ENCODE measurements at regions not wholly inside any gene's neighbourhood (a gene's known extent, or its start where the extent isn't known, plus 50 kb on each side); places are given as distances from the start of the nearest gene placed in this dataset.
"Not testable (repeated sequence)": the region's sequence is repeated elsewhere in the genome, so short reads cannot be mapped to it uniquely, and the experiment has no call there.

DNA sequence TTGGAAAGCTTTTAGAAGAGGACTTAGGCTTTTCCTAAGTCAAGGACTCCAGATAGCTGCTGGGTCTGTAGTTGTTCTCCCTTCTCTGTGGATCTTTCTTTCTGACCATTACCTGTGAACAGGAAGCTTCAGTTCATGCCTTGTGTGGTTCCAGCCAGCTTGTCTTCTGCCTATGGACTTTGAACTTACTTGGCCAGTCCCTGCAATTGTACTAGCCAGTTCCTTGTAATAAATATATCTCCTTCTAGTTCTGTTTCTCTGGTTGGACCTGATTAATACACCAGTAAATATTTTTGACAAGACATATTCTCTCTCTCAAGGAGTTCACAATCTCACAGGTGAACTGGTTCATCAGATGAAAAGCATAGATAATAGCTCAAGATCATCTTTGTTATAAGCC, 341.3 kb upstream of the DPPA4 start:
- DNase-seq = no peak

DNA sequence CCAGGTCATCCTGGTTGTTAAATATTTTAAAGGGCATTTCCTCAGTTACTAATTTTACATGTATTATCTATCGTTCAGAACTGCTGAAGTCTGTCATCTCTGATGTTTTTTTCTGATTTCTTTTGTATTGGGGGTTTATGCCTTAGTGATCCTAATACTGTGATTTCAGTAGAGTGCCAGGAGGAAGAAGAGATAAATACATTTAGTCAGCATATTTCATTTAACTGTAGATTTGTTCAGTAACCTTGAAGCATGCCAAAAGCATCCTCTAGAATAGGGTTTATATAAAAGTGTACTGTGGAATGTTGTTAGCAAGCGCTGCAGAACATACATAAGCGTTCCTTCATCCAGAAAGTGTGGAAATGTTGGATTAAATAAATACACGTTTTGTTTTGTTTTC, 342.3 kb upstream of the DPPA4 start:
- DNase-seq = no peak

DNA sequence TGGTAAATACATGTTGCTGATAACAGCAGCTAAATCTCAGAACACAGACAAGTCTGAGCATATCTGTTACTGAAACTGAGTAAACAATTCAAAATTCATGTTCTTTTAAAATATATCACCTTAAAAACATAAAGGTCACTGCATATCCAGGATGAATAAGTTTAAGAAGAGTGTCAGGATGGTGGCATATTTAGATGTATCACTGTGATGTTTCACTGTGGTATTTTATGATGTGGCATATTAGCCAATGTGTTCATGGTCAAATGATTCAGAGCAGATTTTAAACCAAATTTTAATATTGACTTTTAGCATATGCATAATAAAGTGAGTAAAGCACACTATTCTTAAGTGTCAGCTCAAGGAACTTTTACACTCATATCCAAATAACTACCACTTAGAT, 346.4 kb upstream of the DPPA4 start:
- DNase-seq = no peak

DNA sequence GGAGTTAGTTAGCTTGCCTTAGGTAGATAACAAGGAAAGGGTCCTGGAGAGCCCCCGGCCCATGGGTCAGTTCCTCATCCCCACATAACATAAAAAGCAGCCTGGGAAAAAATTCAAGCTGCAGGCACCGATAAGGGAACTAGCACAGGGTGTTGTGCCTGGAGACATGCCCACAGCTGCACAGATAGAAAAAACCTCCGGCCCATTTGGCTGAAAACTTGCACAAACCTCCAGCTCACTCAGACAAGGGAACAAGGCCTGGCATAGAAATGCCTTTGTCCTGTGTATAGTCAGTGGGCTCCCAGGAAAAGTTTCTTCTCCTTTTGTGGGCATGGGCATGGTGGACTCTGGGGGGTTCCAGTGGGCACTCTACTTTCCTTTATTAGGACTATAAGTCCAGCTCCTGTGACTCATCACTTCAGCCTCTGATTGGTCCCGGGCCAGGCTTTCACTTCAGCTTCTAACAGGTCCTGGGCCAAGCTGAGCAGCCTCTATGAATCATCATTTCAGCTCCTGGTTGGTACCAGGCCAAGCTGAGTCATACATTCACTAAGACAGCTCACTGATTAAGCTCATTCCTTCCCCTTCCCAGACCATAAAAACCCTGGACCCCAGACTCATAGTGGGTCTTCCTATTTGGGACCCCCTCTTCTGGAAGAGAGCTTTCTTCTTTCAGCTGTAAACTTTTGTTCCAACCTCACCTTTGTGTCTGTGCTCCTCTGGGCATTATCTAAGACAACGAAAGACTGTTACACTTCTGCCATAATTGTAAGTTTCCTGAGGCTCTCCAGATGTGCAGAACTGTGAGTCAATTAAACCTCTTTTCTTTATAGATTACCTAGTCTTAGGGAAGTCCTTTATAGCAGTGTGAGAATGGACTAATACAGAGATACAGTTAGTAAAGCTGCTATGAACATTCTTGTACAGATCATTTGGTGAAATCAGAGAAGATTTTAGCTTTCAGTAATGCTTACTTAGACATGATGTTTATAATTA, 348.0 kb upstream of the DPPA4 start:
- no peak for DNase-seq

DNA sequence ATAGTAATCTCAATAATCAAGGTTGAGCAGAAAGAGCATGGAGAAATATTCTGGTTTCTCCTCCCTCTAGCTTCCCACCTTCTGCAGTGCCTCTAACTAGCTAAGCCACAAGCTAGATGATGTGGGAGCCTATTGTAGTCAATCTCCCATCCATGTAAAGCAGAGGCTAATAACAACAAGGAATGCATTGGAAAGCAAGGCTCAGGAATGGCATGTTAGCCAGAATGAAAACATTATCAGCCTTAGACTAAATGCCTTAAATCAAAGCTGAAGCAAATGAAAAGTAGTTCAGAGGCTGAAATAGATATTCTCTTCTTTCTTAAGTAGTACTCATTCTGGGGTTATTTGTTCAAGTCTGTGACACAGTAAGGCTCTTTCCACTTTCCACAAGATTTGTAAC, 350.3 kb upstream of the DPPA4 start:
- no peak for DNase-seq

DNA sequence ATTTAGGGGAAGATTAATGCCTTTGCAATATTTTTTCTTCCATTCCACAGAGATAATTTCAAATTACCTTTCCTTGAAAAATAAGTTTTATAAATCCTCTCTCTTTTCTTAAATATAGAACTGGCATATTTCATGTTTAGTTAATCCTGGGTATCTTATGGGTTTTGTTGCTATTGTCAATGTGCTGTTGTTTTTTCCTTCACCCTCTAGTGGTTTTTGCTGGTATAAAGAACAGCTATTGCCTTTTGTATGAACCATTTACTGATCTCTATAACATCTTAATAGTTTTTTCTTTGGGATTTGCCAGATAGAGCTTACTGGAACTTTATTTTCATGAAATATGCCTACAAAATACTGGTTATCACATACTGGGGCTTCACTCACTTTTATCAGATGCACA, 359.6 kb upstream of the DPPA4 start:
- no peak for DNase-seq

DNA sequence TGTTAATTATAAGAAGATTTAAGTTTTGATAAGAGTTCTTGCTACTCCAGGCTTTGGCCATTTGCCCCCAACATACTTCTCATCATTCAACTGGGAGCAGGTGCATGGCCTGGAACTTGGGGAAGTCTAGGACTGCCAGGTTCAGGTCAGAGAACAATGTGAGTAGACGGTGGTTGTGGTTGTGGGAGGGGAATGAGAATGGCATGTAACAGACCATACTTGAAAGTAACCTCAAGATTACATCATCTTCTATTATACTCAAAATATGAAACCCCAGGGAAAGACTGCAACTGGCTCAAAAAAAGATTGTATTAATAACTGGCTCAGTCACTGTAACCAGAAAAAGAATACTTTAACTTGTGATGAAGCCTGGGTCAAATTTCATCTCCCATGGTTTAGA, 364.9 kb upstream of the DPPA4 start:
- no peak for DNase-seq

DNA sequence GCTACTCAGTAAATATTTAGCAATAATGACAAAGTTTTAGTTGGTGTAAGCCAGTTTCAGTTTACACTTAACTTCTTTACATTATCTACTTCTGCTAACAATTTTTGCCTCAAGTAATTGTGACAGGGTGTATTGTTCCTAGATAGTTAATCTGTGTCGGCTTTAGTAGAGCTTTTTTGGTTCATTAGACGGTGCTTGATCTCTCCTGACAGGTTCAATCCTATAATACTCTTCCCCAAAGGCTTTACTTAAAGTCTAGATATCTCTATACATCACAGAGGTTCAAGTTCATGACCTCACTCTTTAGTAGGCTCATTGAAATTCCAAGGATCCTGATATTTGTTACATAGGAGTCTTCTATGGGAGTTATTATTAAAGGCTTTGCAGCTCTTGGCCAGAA, 365.6 kb upstream of the DPPA4 start:
- DNase-seq = no peak

DNA sequence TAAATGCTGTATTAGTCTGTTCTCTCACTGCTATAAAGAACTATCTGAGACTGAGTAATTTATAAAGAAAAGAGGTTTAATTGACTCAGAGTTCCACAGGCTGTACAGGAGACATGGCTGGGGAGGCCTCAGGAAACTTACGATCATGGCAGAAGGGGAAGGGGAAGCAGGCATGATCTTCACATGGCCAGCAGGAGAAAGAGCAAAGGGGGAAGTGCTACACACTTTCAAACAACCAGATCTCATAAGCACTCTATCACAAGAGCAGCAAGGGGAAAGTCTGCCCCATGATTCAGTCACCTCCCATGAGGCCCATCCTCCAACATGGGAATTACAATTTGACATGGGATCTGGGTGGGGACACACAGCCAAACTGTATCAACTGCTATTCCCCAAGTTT, 367.8 kb upstream of the DPPA4 start:
- DNase-seq = not testable (repeated sequence)

DNA sequence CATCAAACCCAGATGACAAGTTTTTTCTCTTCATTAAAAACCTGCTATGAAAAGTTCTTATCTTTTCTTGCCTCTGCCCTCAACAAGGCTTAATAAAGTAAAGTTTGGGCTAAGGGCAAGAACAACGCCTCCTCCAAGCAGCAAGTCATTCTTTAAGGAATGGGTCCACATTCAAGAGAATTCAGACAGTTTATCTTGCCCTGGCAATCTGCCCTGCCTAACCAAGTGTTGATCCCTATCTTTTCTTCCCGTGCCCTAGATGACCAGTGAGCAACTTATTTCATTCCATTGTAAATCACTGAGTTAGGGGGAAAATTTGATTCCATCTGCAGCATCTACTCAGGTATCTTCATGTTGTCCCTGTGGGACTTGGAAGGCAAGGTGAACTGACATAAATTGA, 370.3 kb upstream of the DPPA4 start:
- no peak for DNase-seq

DNA sequence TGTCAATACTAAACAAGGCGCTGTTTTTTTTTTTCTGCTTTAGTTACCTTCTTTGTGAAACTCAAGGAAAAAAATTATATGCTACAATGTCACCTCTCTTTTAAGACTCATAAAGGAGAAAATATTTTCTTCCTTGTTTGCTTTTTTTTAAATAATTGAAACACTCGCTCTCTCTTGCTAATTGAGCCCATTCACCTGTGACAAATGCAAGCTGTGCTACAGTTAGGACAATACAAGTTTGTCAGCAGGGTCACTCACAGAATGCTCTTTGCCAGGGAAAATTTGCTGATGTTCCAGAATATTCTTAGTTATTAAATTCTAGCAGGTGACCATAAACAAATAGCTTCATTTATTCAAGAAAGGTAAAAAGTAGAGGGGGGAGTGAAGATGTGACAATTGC, 375.9 kb upstream of the DPPA4 start:
- DNase-seq = no peak

DNA sequence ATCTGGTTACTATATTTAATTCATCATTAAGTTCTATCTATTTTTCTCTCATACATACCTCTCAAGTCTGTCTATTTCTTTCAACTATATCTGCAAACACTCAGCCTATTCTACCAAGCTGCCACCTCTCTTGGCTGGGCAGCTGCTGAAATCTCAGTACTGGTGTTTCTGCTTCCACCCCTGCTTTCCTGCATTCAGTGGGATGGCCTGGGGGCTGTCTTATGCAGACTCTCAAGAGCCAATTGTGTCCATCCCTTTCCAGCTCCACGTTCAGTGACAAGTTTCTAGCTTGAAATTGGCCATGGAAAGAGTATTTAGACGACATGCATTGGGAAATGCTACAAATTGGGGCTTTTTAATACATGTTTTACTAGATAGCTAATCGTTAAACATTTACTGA, 378.4 kb upstream of the DPPA4 start:
- no peak for DNase-seq

DNA sequence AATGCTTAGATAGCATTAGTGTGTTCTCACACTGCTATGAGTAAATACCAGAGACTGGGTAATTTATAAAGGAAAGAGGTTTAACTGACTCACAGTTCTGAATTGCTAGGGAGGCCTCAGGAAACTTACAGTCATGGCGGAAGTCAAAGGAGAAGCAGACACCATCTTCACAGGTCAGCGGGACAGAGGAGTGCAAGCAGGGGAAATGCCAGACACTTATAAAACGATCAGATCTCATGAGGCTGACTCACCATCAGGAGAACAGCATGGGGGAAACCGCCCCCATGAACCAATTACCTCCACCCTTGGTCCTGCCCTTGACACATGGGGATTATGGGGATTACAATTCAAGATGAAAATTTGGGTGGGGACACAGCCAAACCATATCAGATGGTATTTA, 381.5 kb upstream of the DPPA4 start:
- DNase-seq = no peak

DNA sequence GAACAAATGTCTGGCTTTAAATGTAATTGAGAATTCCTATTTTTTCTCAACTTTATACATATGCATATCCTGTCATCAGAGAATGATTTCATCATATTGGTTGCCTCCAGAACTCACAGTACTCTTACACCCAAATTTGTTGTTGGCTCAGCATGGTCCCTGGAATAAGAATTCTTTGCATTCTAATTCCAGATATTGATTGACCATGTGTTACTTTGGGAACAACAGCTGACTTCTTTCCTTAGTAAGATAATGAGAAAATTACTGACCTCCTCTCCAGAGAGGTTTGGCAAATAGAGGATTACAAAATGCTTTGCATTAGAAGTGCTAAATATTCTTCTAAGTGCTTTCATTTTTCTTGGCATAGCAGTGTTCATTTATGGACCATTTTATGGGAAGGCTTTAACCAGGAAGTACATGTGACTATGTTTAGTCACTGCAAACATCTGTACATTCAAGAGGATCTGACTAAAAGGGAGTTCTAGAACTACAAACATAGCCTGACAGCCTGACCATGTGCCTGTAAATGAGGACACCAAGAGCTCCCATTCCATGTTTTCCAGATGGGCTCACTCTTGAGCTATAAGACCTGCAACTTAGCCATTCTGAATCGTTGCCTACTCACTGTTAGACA, 391.6 kb upstream of the DPPA4 start:
- DNase-seq = no peak

DNA sequence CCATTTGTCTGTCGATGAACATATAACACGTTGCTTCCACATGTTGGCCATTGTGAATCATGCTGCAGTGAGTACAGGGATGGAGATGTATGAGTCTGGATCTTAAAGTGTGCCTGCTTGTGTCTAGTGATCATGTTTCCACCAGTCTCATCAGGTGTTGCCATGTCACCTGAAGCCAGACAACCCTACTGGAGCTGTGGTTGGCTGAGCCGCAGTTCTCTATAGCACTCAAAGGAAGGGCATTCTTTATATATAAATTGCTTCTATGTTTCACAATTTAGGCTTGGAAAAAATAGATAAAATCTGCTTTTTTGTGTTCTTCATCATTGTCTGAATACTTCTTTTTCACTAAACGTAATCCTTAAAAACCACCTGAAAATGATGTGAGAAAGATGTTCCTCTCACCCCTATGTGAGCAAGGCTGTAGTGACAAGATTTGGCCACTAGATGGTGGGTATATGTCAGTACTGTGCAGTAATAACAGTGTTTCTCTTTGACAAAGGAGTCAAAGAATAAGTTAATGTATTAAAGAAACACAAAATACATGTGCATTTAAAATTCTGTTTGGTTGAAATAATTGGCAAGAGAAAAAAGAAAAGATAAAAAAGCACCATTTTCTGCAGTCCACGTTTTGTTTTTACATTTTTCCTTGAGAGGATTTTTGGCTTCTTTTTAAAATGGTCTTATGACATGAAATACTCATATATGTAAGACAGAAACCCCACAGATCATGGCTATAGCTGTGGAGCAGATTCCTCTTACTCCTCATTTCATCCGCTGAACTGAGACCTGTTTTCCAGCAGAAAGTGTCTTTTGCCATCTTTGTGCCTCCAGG, 394.5 kb upstream of the DPPA4 start:
- no peak for DNase-seq

DNA sequence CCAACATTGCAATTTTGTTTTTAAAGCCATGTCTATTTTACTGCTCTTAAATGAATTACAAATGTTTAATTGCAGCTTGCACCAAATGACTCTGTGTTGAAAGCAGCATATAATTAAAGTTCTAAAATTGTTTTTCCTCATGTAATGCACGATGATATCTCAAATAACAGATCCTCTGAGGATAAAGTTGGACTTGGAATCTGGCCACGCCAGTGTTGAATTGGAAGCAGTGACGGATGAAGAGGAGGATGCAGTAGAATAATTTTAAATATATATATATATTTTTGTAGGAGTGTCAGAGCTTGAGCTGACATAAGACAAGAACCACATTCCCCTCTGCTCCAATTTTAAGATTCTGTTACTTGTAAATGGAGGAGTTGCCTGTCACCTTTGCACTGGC, 406.6 kb upstream of the DPPA4 start:
- no peak for DNase-seq

DNA sequence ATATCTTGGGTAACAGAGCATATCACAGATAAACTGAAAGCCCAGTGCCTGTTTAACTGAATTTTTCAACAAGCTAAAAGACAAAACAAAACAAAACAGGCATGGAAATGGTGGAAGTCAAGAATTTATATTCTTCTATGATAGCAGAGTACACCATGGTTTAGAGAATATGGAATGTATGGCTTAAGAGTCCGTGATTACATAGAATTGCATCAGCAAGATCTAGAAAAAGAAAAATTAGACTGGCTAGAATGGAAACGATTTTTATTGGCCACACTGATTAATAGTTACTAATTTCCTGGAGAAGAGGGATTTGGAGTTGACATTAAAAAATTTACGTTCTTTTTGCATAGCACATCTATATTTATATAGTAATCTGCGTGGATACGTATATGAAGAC, 435.2 kb upstream of the DPPA4 start:
- DNase-seq = no peak

DNA sequence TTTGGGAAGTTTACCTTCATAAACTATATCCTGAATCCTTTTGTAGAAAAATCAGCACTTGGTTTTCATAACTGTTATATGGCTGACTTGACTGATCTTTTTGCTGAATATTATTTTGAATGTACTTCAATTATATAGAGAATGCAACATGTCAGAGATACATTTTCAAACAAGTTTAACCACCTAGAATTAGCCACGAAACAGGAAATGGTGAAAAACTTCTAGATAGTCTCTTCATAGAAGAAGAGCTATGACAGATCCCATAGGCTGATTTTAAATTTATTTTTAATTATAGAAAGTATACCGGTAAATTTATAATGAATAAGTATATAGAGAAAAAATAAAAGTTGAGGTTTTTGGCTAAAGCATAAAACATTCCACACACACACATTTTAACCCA, 436.8 kb upstream of the DPPA4 start:
- DNase-seq = no peak

DNA sequence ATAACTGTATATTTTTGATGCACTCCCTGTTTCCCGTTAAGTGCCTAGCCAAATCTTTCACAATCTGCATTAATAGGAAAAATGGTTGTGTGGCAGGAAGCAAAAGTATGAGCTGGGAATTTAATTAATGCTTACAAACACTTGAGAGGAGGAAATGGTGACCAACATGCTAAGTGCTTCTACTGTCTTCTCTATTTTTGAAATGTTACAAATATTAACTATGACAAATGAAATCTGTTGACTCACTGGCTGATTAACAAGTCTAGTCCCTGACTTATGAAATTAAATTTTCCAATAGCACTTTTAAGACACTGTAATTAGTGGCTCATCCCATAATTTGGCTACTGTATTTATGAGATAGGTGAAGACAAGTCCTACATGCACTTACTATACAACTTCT, 446.9 kb upstream of the DPPA4 start:
- no peak for DNase-seq

DNA sequence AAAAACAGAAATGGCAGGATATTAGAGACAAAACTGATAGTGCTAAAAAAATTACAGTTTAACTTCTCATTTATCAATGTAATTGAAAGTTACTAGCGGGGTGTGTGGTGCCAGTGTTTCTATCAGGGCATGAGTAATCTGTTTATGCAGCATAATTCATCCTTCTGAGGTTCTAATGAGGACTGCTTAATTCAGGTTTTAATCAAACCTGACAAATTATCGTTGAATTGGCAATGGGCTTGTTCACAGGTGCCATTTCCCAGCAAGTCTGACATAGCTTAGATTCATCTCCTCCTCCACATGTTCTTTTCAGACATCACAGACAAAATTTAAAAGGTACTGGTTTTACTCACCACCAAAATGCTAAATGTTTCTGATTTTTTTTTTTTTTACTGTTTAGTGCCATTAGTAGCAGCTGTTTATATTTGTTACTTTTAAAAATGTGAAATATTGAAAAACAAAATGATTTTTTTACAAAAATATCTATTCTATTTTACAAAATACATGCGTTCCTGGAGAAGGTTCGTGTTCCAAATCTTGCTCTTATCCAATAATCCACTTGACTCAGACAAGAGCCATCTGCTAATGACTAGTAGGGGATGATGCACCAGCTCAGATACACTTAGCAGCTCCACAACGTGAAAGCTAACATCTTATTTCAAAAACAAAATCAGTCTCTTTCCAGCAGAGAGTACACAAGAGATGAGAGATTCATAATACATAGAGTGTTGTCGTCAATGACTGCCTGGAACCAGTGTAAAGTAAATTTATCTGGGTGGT, 447.7 kb upstream of the DPPA4 start:
- DNase-seq = no peak

DNA sequence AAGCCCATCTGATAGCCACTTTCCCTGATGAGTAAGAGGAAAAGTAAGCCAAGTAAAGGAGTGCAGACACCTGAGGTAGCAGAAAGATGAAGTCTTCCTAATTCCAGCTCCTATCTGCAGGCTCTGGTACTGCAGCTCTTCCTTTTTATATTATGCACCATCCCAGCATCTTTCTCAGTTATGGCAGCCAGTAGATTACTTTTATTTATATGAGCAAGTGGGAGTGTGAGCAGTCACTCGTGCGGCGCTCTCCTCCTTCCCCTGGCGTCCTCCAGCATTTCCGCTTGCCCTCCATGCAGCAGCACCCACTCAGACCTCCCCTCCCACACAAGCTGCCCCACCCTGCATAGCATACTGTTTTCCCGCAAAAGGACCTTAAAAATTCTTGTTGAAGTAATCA, 465.9 kb upstream of the DPPA4 start:
- no peak for DNase-seq

DNA sequence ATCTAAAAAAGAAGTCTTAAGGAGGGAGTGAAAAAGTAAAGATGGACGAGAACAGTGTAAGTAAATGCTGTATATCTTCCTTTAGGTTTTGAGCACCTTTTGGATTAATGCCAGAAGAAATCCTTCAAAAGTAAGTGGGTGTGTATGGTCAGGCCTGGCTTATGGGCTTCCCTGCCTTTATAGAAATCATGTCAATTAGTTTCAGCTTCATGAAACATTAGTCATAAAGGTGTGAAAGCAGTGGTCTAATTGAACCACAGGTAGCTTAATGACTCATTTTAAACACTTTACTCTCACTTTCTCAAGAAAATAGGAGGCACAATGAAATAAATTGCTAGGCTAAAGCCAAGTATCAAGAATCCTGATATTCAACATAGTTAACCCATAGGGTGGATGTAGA, 467.4 kb upstream of the DPPA4 start:
- no peak for DNase-seq

DNA sequence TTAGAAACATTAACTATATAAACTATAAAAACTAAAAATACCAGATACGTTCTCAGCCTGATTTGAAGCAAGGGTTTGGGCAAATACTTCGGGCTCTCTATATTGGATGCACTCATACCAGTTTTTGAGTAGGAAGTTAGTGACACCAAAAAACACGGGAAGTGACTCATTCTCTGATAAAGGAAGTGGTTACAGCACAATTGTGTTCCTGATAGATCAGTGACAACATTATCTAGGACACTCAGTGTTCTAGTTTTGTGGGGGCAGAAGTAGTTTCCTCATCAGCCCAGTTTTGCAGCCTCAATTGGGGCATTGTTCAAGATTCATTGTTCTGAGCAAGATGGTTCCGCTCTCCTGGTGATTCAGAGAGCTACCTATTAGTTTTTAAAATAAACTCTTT, 469.6 kb upstream of the DPPA4 start:
- peak; percentile 72 for DNase-seq
